Muscle of leg (tissue), 3 donors: ENCODE measurements at regions not wholly inside any gene's neighbourhood (a gene's known extent, or its start where the extent isn't known, plus 50 kb on each side); places are given as distances from the start of the nearest gene placed in this dataset.

ENCODE experiments used
- DNase-seq: peaks from one replicate; pipeline ENCODE4 v3.0.0; 2013
- H3K27ac ChIP-seq: one replicate; pipeline ENCODE4 v1.5.1; 2013; ENCODE audit warnings: mild to moderate bottlenecking, low read length, control low read depth
- H3K27me3 ChIP-seq: one replicate; pipeline ENCODE4 v1.6.1; 2013; ENCODE audit warnings: low read length; ENCODE audit not compliant: control insufficient read depth, insufficient read depth
- H3K36me3 ChIP-seq: one replicate; pipeline ENCODE4 v1.6.1; 2013; ENCODE audit warnings: low read length; ENCODE audit not compliant: control insufficient read depth, insufficient read depth
- H3K4me1 ChIP-seq: one replicate; pipeline ENCODE4 v1.6.1; 2013; ENCODE audit warnings: low read length; ENCODE audit not compliant: control insufficient read depth, insufficient read depth
- H3K4me3 ChIP-seq: one replicate; pipeline ENCODE4 v1.5.1; 2013; ENCODE audit warnings: low read length, control low read depth
- H3K9me3 ChIP-seq: replicated peaks from 2 replicates; pipeline ENCODE4 v1.6.1; 2013; ENCODE audit warnings: low read depth, low read length; ENCODE audit not compliant: control insufficient read depth
- WGBS: methylation state at CpG from one replicate; pipeline ENCODE4 v1.1.5; 2013; ENCODE audit warnings: missing lambda C conversion rate; ENCODE audit not compliant: insufficient coverage; 5-methylcytosine and 5-hydroxymethylcytosine counted together

GRCh38 chr7:22610263-22610662 is 110.3 kb upstream of the STEAP1B start:
- Histone ChIP-seq H3K9me3 (no peaks in the 10 kb centered on the region), H3K27me3 (no peaks in the 10 kb centered on the region), H3K36me3 (no peaks in the 10 kb centered on the region), H3K27ac (no peak overlapping the region), H3K4me1 (no peaks in the 10 kb centered on the region), H3K4me3 (no peak overlapping the region)
- 84% methylated on average over 3 of the region's 3 CpGs for WGBS
- DNase-seq: no peak

- peaks cover 3% of the 10 kb centered on the region for H3K4me1 ChIP-seq
- H3K36me3 ChIP-seq: no peaks in the 10 kb centered on the region
- H3K27ac ChIP-seq: no peak overlapping the region
- no peak overlapping the region for H3K4me3 ChIP-seq
- no peaks in the 10 kb centered on the region for H3K27me3 ChIP-seq
- H3K9me3 ChIP-seq: no peaks in the 10 kb centered on the region
- no CpG with 5 or more reads among the region's 5 CpGs for WGBS
- DNase-seq: no peak
Measured at GRCh38 chr7:22607180-22607579, 107.2 kb upstream of the STEAP1B start.

DNA sequence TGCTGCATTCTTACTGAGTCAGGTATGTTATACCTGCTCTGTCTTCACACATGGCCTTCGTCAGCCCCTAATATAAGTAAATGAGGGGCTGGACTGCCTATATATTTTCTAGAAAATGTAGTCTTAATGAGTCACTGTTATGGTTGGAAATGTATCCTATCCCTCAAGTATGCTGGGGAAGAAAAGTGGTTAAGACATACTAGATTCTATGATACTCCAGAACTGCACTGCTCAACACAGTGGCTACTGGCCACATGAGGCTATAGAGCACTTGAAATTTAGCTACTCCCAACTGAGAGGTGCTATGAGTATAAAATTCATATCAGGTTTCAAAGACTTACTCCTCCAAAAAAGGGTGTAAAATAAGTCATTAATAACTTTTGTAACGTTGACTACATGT is 104.3 kb upstream of the STEAP1B start:
- Histone ChIP-seq H3K4me3 (no peak overlapping the region), H3K27me3 (no peaks in the 10 kb centered on the region), H3K36me3 (no peaks in the 10 kb centered on the region), H3K9me3 (no peaks in the 10 kb centered on the region), H3K4me1 (peaks cover 7% of the 10 kb centered on the region), H3K27ac (no peak overlapping the region)
- no CpG with 5 or more reads among the region's 2 CpGs for WGBS
- DNase-seq: no peak

DNA sequence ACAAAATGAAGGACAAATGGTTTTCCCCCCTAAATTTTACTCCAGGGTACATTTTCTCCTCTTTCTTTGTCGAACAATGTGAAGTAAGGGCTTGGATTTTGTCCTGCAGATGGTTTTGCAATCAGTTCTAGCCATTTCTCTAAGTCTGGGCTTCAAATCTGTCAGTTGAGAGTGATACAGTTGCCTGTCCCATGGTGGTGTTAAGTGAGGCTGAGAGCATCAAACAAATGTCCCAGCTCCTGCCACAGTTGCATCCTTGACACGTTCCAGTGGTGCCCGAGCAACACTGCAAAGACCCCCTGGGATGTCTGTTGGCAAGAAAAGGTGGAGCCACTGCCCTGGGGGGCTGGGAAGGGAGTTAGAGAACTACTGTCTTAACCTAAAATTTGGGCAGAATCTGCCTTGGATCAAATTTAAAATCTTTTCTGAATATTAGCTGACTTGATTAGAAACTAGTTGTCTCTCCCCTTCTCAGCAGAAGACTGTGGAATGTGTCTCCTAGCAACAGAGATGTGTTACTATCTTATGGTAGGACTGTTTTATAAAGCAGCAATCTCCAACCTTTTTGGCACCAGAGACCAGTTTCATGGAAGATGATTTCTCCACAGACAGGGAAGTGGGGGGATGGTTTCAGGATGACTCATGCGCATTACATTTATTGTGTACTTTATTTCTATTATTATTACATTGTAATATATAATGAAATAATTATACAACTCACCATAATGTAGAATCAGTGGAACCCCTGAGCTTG is 102.0 kb upstream of the STEAP1B start:
- DNase-seq: peak; percentile 92
- Histone ChIP-seq H3K27ac (peak overlapping the region; percentile 85), H3K36me3 (no peaks in the 10 kb centered on the region), H3K27me3 (no peaks in the 10 kb centered on the region), H3K9me3 (no peaks in the 10 kb centered on the region), H3K4me3 (no peak overlapping the region), H3K4me1 (peaks cover 7% of the 10 kb centered on the region)
- WGBS: 7% methylated on average over 2 of the region's 4 CpGs

DNA sequence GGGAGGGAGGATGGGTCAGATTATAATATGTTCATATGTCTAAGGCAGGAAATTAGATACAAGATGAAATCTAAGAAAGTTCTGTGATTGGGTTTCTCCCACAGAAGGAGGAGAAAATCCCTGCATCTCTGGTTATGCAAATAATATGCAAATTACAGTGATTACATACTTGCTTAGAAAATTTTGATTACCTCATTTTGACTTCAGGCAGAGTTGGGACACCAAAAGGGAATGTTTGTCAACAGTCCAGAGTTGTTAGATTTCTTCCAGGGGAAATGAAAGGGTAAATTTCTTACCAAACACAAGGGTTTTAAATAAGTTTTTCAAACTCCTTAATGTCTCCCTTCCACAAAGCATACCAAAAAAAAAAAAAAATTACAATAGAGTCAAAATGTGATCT is 101.4 kb upstream of the STEAP1B start:
- no peak for DNase-seq
- no peaks in the 10 kb centered on the region for H3K27me3 ChIP-seq
- H3K9me3 ChIP-seq: no peaks in the 10 kb centered on the region
- H3K4me1 ChIP-seq: peaks cover 7% of the 10 kb centered on the region
- no peaks in the 10 kb centered on the region for H3K36me3 ChIP-seq
- peak overlapping the region; percentile 85 for H3K27ac ChIP-seq
- H3K4me3 ChIP-seq: no peak overlapping the region

GRCh38 chr7:22601003-22601402 is 101.0 kb upstream of the STEAP1B start:
- no peaks in the 10 kb centered on the region for H3K36me3 ChIP-seq
- DNase-seq: peak; percentile 71
- H3K27ac ChIP-seq: peak overlapping the region; percentile 85
- peaks cover 7% of the 10 kb centered on the region for H3K4me1 ChIP-seq
- no peaks in the 10 kb centered on the region for H3K27me3 ChIP-seq
- H3K4me3 ChIP-seq: no peak overlapping the region
- 20% methylated on average over 1 of the region's 5 CpGs for WGBS
- no peaks in the 10 kb centered on the region for H3K9me3 ChIP-seq

- DNase-seq: no peak
- H3K4me1 ChIP-seq: peaks cover 7% of the 10 kb centered on the region
- H3K4me3 ChIP-seq: no peak overlapping the region
- WGBS: 82% methylated on average over 6 of the region's 12 CpGs
- no peaks in the 10 kb centered on the region for H3K9me3 ChIP-seq
- H3K27ac ChIP-seq: no peak overlapping the region
- H3K27me3 ChIP-seq: no peaks in the 10 kb centered on the region
- no peaks in the 10 kb centered on the region for H3K36me3 ChIP-seq
Measured at GRCh38 chr7:22598318-22598920, 98.4 kb upstream of the STEAP1B start.

DNA sequence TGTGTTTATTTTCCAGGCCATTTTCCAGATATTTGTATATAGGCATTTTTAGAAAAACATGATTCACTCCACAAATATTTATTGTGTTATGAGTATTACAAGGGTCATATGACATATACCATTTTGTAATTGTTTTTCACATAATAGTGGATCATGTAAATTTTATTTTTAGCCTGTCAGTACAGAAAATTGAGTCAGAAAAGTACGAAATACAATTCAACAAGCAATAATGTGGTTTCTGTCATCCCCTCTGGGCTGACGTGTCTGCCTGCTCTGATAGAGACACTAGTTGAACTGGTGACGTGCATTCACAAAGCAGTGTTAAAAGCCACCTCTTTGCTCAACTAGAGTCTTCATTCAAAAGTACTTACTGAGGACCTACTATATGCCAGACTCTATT is 97.9 kb upstream of the STEAP1B start:
- H3K9me3 ChIP-seq: no peaks in the 10 kb centered on the region
- WGBS: 100% methylated on average over 2 of the region's 3 CpGs
- peaks cover 7% of the 10 kb centered on the region for H3K4me1 ChIP-seq

GRCh38 chr7:22596763-22597400 is 96.9 kb upstream of the STEAP1B start:
- Histone ChIP-seq H3K9me3 (no peaks in the 10 kb centered on the region), H3K4me3 (no peak overlapping the region), H3K27ac (no peak overlapping the region), H3K36me3 (no peaks in the 10 kb centered on the region), H3K4me1 (peaks cover 2% of the 10 kb centered on the region), H3K27me3 (no peaks in the 10 kb centered on the region)
- no CpG with 5 or more reads among the region's 5 CpGs for WGBS
- DNase-seq: no peak

More for the DNA sequence above, 97.9 kb upstream of the STEAP1B start:
- no peak overlapping the region for H3K4me3 ChIP-seq
- H3K27ac ChIP-seq: no peak overlapping the region
- H3K36me3 ChIP-seq: no peaks in the 10 kb centered on the region
- H3K27me3 ChIP-seq: no peaks in the 10 kb centered on the region
- DNase-seq: no peak

DNA sequence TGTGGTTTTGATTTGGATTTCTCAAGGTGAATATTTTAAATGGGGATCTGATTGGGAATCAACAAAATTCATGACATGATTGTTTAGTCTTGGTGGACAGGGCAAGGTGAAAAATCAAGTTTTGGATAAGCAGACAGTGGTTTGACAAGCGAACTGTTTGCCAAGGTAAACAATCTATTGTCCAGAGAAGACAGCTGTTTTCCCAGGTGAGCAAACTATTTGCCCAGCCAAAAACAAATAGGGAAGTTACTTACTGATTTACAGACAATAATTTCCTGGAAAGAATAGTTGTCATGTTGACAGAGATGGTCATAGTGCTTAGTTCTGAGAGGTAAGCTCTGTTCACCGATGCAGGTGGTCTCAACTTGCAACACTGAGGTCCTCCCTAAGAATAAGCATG is 94.0 kb upstream of the STEAP1B start:
- Histone ChIP-seq H3K27ac (no peak overlapping the region), H3K27me3 (no peaks in the 10 kb centered on the region), H3K4me1 (peaks cover 10% of the 10 kb centered on the region), H3K4me3 (no peak overlapping the region), H3K9me3 (no peaks in the 10 kb centered on the region), H3K36me3 (no peaks in the 10 kb centered on the region)
- DNase-seq: no peak
- 30% methylated on average over 2 of the region's 2 CpGs for WGBS
